C4-2B (cell line): ENCODE measurements at regions not wholly inside any gene's neighbourhood (a gene's known extent, or its start where the extent isn't known, plus 50 kb on each side); places are given as distances from the start of the nearest gene placed in this dataset.

Source experiments
- H3K27ac ChIP-seq: fragments of 450-650 bp; 2 replicates; pipeline ENCODE4 v1.5.1; 2017
- ZFX ChIP-seq: fragments of 450-650 bp; IDR thresholded peaks from 2 replicates; pipeline ENCODE4 v1.6.1; 2017
- TF ChIP-seq, protein P1 (sequence below): fragments of 450-650 bp; conservative IDR thresholded peaks from 2 replicates; pipeline ENCODE4 v1.5.1; 2017; ENCODE audit warnings: mild to moderate bottlenecking

GRCh38 chr6:163765335-163765734 lies 350.8 kb downstream of the QKI start:
- no peak overlapping the region for H3K27ac ChIP-seq

GRCh38 chr6:163764565-163764964 lies 350.0 kb downstream of the QKI start:
- H3K27ac ChIP-seq, result no peak overlapping the region
- no peak for TF ChIP-seq ZFX
- TF ChIP-seq, protein P1, sequence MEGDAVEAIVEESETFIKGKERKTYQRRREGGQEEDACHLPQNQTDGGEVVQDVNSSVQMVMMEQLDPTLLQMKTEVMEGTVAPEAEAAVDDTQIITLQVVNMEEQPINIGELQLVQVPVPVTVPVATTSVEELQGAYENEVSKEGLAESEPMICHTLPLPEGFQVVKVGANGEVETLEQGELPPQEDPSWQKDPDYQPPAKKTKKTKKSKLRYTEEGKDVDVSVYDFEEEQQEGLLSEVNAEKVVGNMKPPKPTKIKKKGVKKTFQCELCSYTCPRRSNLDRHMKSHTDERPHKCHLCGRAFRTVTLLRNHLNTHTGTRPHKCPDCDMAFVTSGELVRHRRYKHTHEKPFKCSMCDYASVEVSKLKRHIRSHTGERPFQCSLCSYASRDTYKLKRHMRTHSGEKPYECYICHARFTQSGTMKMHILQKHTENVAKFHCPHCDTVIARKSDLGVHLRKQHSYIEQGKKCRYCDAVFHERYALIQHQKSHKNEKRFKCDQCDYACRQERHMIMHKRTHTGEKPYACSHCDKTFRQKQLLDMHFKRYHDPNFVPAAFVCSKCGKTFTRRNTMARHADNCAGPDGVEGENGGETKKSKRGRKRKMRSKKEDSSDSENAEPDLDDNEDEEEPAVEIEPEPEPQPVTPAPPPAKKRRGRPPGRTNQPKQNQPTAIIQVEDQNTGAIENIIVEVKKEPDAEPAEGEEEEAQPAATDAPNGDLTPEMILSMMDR, result no peak

More at GRCh38 chr6:163765335-163765734, 350.8 kb downstream of the QKI start:
- TF ChIP-seq, protein P1, result no peak
- no peak for TF ChIP-seq ZFX

DNA sequence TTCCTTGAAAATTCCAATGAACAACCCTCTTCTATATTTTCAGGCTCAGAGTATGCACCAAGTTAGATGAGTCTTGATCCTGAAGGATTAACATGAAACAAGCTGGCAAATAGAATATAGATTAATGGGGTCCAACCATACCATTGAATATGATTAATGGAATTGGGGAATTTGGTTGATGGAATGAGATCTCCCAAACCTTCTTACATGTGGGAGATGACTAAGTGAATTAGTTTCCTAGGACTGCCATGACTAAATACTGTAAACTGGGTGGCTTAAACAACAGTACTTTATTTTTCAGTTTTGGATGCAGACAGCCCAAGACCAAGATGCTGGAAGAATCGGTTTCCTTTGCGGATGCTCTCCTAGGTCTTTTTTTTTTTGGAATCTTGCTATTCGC lies 347.0 kb downstream of the QKI start:
- no peak overlapping the region for H3K27ac ChIP-seq
- TF ChIP-seq ZFX, result no peak
- TF ChIP-seq, protein P1, result no peak

DNA sequence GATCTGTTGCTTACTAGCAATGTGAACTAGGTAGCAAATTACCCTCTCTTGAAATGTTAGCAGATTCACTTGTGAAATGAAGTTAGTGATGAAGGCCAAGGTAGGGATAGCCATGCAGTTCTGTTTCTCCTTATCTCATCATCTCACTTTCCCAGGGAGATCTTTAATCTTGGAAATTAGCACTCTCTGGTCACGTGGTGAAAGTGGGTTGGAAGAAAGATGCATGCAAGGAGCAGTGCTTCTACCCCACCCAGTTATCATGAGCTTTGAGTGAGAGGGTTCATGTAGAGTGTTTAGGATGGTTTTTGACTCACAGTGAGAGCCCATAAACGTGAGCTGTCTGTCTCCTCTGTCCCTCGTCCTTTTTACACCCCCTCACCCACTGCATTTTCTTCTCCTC lies 346.3 kb downstream of the QKI start:
- TF ChIP-seq ZFX, result no peak
- TF ChIP-seq, protein P1, result no peak
- no peak overlapping the region for H3K27ac ChIP-seq

DNA sequence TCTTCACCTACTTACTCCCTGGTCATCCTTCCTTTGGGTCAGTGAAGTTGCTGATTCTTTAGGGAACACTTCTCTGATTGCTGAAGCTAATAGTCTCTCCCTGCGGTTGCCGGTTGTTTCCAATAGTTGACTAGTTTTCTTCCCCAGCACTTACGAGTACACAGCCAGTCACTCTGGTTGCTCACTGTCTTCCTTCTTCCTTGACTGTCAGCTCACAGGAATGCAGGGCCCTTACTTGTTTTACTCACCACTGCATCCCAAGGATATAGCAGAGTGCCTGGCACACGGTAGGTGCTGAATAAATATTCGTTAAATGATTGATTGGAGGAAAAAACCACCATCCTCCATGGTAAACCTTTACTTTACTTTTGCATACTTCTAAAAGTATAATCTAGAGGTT lies 345.0 kb downstream of the QKI start:
- H3K27ac ChIP-seq, result no peak overlapping the region
- TF ChIP-seq, protein P1, result no peak
- TF ChIP-seq ZFX, result no peak

DNA sequence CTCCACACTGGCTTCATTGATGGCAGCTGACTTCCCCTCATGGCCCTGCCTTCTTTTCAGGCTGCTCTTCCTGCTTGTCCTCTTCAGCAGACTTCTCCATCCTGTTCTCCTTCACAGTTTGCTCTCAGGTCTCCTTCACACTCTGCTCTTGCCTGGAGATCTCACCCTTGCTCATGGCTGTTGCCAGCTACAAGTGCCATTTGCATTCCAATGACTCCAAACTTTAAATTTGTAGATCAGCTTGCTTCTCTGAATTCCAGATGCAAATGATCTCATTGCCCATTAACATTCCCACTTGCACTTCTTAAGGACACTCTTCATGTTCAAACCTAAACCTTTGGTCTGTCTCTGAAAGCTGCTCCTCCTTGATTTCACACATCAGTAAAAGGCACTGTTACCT lies 343.0 kb downstream of the QKI start:
- H3K27ac ChIP-seq, result no peak overlapping the region
- TF ChIP-seq, protein P1, result no peak
- TF ChIP-seq ZFX, result no peak

DNA sequence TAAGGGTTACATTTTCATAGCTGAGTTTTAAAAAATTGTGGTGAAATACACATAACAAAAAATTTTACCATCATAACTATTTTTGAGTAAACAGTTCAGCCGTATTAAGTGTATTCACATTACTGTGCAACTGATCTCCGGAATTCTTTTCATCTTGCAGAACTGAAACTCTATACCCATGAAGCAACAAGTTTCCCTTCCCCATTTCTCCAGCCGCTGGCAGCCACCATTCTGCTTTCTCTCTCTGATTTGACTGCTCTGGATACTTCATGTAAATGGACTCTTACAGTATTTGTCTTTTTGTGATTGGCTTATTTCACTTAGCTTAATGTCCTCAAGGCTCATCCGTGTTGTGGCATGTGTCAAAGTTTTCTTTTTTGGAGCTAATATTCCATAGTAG lies 341.6 kb downstream of the QKI start:
- TF ChIP-seq, protein P1, result no peak
- TF ChIP-seq ZFX, result no peak
- H3K27ac ChIP-seq, result no peak overlapping the region

- H3K27ac ChIP-seq, result no peak overlapping the region
- TF ChIP-seq, protein P1, result no peak
- no peak for TF ChIP-seq ZFX
Measured at GRCh38 chr6:163754866-163755265, 340.3 kb downstream of the QKI start.
